Epithelial cell of proximal tubule (primary cell): ENCODE measurements at regions not wholly inside any gene's neighbourhood (a gene's known extent, or its start where the extent isn't known, plus 50 kb on each side); places are given as distances from the start of the nearest gene placed in this dataset.

Experiments
- DNase-seq: peaks from one replicate; pipeline ENCODE4 v3.0.0-alpha.2; 2011; ENCODE audit warnings: low read depth
- H3K4me3 ChIP-seq: 2 replicates; pipeline ENCODE4 v1.5.1; 2011; ENCODE audit warnings: low read depth, mild to moderate bottlenecking, low read length
- CTCF ChIP-seq: conservative IDR thresholded peaks from 2 replicates; pipeline ENCODE4 v1.5.1; 2012; ENCODE audit warnings: low read depth, mild to moderate bottlenecking, low read length

GRCh38 chr16:5595849-5596248 lies 498.3 kb upstream of the EEF2KMT start:
- DNase-seq = no peak
- no peak overlapping the region for H3K4me3 ChIP-seq
- no peak for TF ChIP-seq CTCF

GRCh38 chr16:5590416-5590815 lies 492.8 kb upstream of the EEF2KMT start:
- DNase-seq = no peak
- TF ChIP-seq CTCF = no peak

GRCh38 chr16:5589812-5590373 lies 492.3 kb upstream of the EEF2KMT start:
- H3K4me3 ChIP-seq = no peak overlapping the region
- TF ChIP-seq CTCF = no peak
- DNase-seq = no peak

More at GRCh38 chr16:5590416-5590815, 492.8 kb upstream of the EEF2KMT start:
- H3K4me3 ChIP-seq = no peak overlapping the region

GRCh38 chr16:5584109-5584508 lies 486.5 kb upstream of the EEF2KMT start:
- no peak for DNase-seq
- H3K4me3 ChIP-seq = no peak overlapping the region
- no peak for TF ChIP-seq CTCF

- no peak for TF ChIP-seq CTCF
- no peak for DNase-seq
- H3K4me3 ChIP-seq = no peak overlapping the region
These were observed 484.9 kb upstream of the EEF2KMT start for GRCh38 chr16:5582529-5582928.

- H3K4me3 ChIP-seq = no peak overlapping the region
These were observed 484.3 kb upstream of the EEF2KMT start for GRCh38 chr16:5581908-5582307.

More at GRCh38 chr16:5581908-5582307, 484.3 kb upstream of the EEF2KMT start:
- no peak for DNase-seq
- TF ChIP-seq CTCF = no peak
